ENCODE measurements at regions not wholly inside any gene's neighbourhood (a gene's known extent, or its start where the extent isn't known, plus 50 kb on each side); places are given as distances from the start of the nearest gene placed in this dataset.
A peak's percentile ranks its signal among the peaks of the same experiment; 100 is the strongest.
"Not testable (repeated sequence)": the region's sequence is repeated elsewhere in the genome, so short reads cannot be mapped to it uniquely, and the experiment has no call there.

GRCh38 chr2:114123925-114124324, 234.0 kb downstream of the ACTR3 start:
- 70% methylated on average over 1 of the region's 3 CpGs for WGBS (ENCODE audit: insufficient coverage)
- H3K9me3 ChIP-seq (ENCODE audit: control insufficient read depth, insufficient read depth, low read length), result no peaks in the 10 kb centered on the region
- no peak overlapping the region for H3K27ac ChIP-seq (ENCODE audit: low read depth, low read length)
- no peak overlapping the region for H3K4me3 ChIP-seq (ENCODE audit: low read depth, low read length)
- no peak for DNase-seq (ENCODE audit: low read depth in 4 of 6, low spot score in 6 of 6)
- H3K36me3 ChIP-seq (ENCODE audit: control insufficient read depth, insufficient read depth, low read length), result no peaks in the 10 kb centered on the region
- no peaks in the 10 kb centered on the region for H3K4me1 ChIP-seq (ENCODE audit: control insufficient read depth, insufficient read depth, low read length)
- H3K27me3 ChIP-seq (ENCODE audit: control insufficient read depth, insufficient read depth, low read length), result no peaks in the 10 kb centered on the region

- Histone ChIP-seq H3K4me3 (ENCODE audit: low read depth, low read length) (no peak overlapping the region), H3K9me3 (ENCODE audit: control insufficient read depth, insufficient read depth, low read length) (no peaks in the 10 kb centered on the region), H3K36me3 (ENCODE audit: control insufficient read depth, insufficient read depth, low read length) (no peaks in the 10 kb centered on the region), H3K27ac (ENCODE audit: low read depth, low read length) (no peak overlapping the region), H3K27me3 (ENCODE audit: control insufficient read depth, insufficient read depth, low read length) (no peaks in the 10 kb centered on the region), H3K4me1 (ENCODE audit: control insufficient read depth, insufficient read depth, low read length) (no peaks in the 10 kb centered on the region)
- no peak for DNase-seq (ENCODE audit: low read depth in 4 of 6, low spot score in 6 of 6)
- 83% methylated on average over 2 of the region's 2 CpGs for WGBS (ENCODE audit: insufficient coverage)
Observed at GRCh38 chr2:114127372-114127771, 237.5 kb downstream of the ACTR3 start.

GRCh38 chr2:114128263-114128662, 238.4 kb downstream of the ACTR3 start:
- Histone ChIP-seq H3K36me3 (ENCODE audit: control insufficient read depth, insufficient read depth, low read length) (no peaks in the 10 kb centered on the region), H3K27ac (ENCODE audit: low read depth, low read length) (no peak overlapping the region), H3K27me3 (ENCODE audit: control insufficient read depth, insufficient read depth, low read length) (no peaks in the 10 kb centered on the region), H3K4me1 (ENCODE audit: control insufficient read depth, insufficient read depth, low read length) (no peaks in the 10 kb centered on the region), H3K9me3 (ENCODE audit: control insufficient read depth, insufficient read depth, low read length) (no peaks in the 10 kb centered on the region), H3K4me3 (ENCODE audit: low read depth, low read length) (no peak overlapping the region)
- peak in 1 of 6 donors; percentile 40 for DNase-seq (ENCODE audit: low read depth in 4 of 6, low spot score in 6 of 6)
- WGBS (ENCODE audit: insufficient coverage), result no CpG with 5 or more reads among the region's 3 CpGs

- H3K4me3 ChIP-seq (ENCODE audit: low read depth, low read length), result no peak overlapping the region
- H3K36me3 ChIP-seq (ENCODE audit: control insufficient read depth, insufficient read depth, low read length), result no peaks in the 10 kb centered on the region
- 77% methylated on average over 6 of the region's 6 CpGs for WGBS (ENCODE audit: insufficient coverage)
- H3K9me3 ChIP-seq (ENCODE audit: control insufficient read depth, insufficient read depth, low read length), result no peaks in the 10 kb centered on the region
- H3K27me3 ChIP-seq (ENCODE audit: control insufficient read depth, insufficient read depth, low read length), result no peaks in the 10 kb centered on the region
- H3K4me1 ChIP-seq (ENCODE audit: control insufficient read depth, insufficient read depth, low read length), result no peaks in the 10 kb centered on the region
- H3K27ac ChIP-seq (ENCODE audit: low read depth, low read length), result no peak overlapping the region
- DNase-seq (ENCODE audit: low read depth in 4 of 6, low spot score in 6 of 6), result peak in 1 of 6 donors; percentile 59
Observed at GRCh38 chr2:114128725-114129124, 238.8 kb downstream of the ACTR3 start.

GRCh38 chr2:114132050-114132449, 242.2 kb downstream of the ACTR3 start:
- H3K36me3 ChIP-seq (ENCODE audit: control insufficient read depth, insufficient read depth, low read length); DNase-seq (ENCODE audit: low read depth in 4 of 6, low spot score in 6 of 6); H3K4me1 ChIP-seq (ENCODE audit: control insufficient read depth, insufficient read depth, low read length); H3K4me3 ChIP-seq (ENCODE audit: low read depth, low read length); H3K9me3 ChIP-seq (ENCODE audit: control insufficient read depth, insufficient read depth, low read length); H3K27me3 ChIP-seq (ENCODE audit: control insufficient read depth, insufficient read depth, low read length); H3K27ac ChIP-seq (ENCODE audit: low read depth, low read length): not testable (repeated sequence)
- 100% methylated on average over 1 of the region's 7 CpGs for WGBS (ENCODE audit: insufficient coverage)

- no peaks in the 10 kb centered on the region for H3K27me3 ChIP-seq (ENCODE audit: control insufficient read depth, insufficient read depth, low read length)
- no peak for DNase-seq (ENCODE audit: low read depth in 4 of 6, low spot score in 6 of 6)
- no peaks in the 10 kb centered on the region for H3K9me3 ChIP-seq (ENCODE audit: control insufficient read depth, insufficient read depth, low read length)
- H3K4me3 ChIP-seq (ENCODE audit: low read depth, low read length), result no peak overlapping the region
- H3K27ac ChIP-seq (ENCODE audit: low read depth, low read length), result no peak overlapping the region
- H3K36me3 ChIP-seq (ENCODE audit: control insufficient read depth, insufficient read depth, low read length), result no peaks in the 10 kb centered on the region
- no peaks in the 10 kb centered on the region for H3K4me1 ChIP-seq (ENCODE audit: control insufficient read depth, insufficient read depth, low read length)
- whole genome bisulfite sequencing (ENCODE audit: insufficient coverage), result 75% methylated on average over 2 of the region's 2 CpGs
Observed at GRCh38 chr2:114134146-114134545, 244.3 kb downstream of the ACTR3 start.

GRCh38 chr2:114139542-114139941, 249.7 kb downstream of the ACTR3 start:
- no peaks in the 10 kb centered on the region for H3K36me3 ChIP-seq (ENCODE audit: control insufficient read depth, insufficient read depth, low read length)
- DNase-seq (ENCODE audit: low read depth in 4 of 6, low spot score in 6 of 6), result no peak
- H3K4me3 ChIP-seq (ENCODE audit: low read depth, low read length), result no peak overlapping the region
- WGBS (ENCODE audit: insufficient coverage), result no CpG with 5 or more reads among the region's 5 CpGs
- H3K27me3 ChIP-seq (ENCODE audit: control insufficient read depth, insufficient read depth, low read length), result no peaks in the 10 kb centered on the region
- H3K4me1 ChIP-seq (ENCODE audit: control insufficient read depth, insufficient read depth, low read length), result no peaks in the 10 kb centered on the region
- H3K9me3 ChIP-seq (ENCODE audit: control insufficient read depth, insufficient read depth, low read length), result no peaks in the 10 kb centered on the region
- H3K27ac ChIP-seq (ENCODE audit: low read depth, low read length), result no peak overlapping the region

GRCh38 chr2:114156366-114157056, 266.6 kb downstream of the ACTR3 start:
- DNase-seq (ENCODE audit: low read depth in 4 of 6, low spot score in 6 of 6), result peak in 1 of 6 donors; percentile 63
- Histone ChIP-seq H3K27ac (ENCODE audit: low read depth, low read length) (no peak overlapping the region), H3K4me1 (ENCODE audit: control insufficient read depth, insufficient read depth, low read length) (peaks cover 8% of the 10 kb centered on the region), H3K27me3 (ENCODE audit: control insufficient read depth, insufficient read depth, low read length) (no peaks in the 10 kb centered on the region), H3K4me3 (ENCODE audit: low read depth, low read length) (no peak overlapping the region), H3K9me3 (ENCODE audit: control insufficient read depth, insufficient read depth, low read length) (no peaks in the 10 kb centered on the region), H3K36me3 (ENCODE audit: control insufficient read depth, insufficient read depth, low read length) (no peaks in the 10 kb centered on the region)
- no CpG with 5 or more reads among the region's 6 CpGs for WGBS (ENCODE audit: insufficient coverage)

GRCh38 chr2:114157057-114157385, 267.1 kb downstream of the ACTR3 start:
- no peak overlapping the region for H3K4me3 ChIP-seq (ENCODE audit: low read depth, low read length)
- peaks cover 8% of the 10 kb centered on the region for H3K4me1 ChIP-seq (ENCODE audit: control insufficient read depth, insufficient read depth, low read length)
- no peaks in the 10 kb centered on the region for H3K36me3 ChIP-seq (ENCODE audit: control insufficient read depth, insufficient read depth, low read length)
- H3K9me3 ChIP-seq (ENCODE audit: control insufficient read depth, insufficient read depth, low read length), result no peaks in the 10 kb centered on the region
- H3K27ac ChIP-seq (ENCODE audit: low read depth, low read length), result no peak overlapping the region
- no peak for DNase-seq (ENCODE audit: low read depth in 4 of 6, low spot score in 6 of 6)
- WGBS (ENCODE audit: insufficient coverage), result 66% methylated on average over 2 of the region's 3 CpGs
- no peaks in the 10 kb centered on the region for H3K27me3 ChIP-seq (ENCODE audit: control insufficient read depth, insufficient read depth, low read length)

- H3K4me1 ChIP-seq (ENCODE audit: control insufficient read depth, insufficient read depth, low read length), result peaks cover 8% of the 10 kb centered on the region
- no CpG with 5 or more reads among the region's 2 CpGs for WGBS (ENCODE audit: insufficient coverage)
- H3K4me3 ChIP-seq (ENCODE audit: low read depth, low read length), result no peak overlapping the region
- H3K27ac ChIP-seq (ENCODE audit: low read depth, low read length), result no peak overlapping the region
- peak in 1 of 6 donors; percentile 85 for DNase-seq (ENCODE audit: low read depth in 4 of 6, low spot score in 6 of 6)
- no peaks in the 10 kb centered on the region for H3K9me3 ChIP-seq (ENCODE audit: control insufficient read depth, insufficient read depth, low read length)
- no peaks in the 10 kb centered on the region for H3K36me3 ChIP-seq (ENCODE audit: control insufficient read depth, insufficient read depth, low read length)
- no peaks in the 10 kb centered on the region for H3K27me3 ChIP-seq (ENCODE audit: control insufficient read depth, insufficient read depth, low read length)
Observed at GRCh38 chr2:114160263-114160981, 270.5 kb downstream of the ACTR3 start.
